AG09319 (cell line): ENCODE measurements at regions not wholly inside any gene's neighbourhood (a gene's known extent, or its start where the extent isn't known, plus 50 kb on each side); places are given as distances from the start of the nearest gene placed in this dataset.

ENCODE experiments used
- DNase-seq: peaks from one replicate; pipeline ENCODE4 v3.0.0-alpha.2; 2010; ENCODE audit warnings: low read depth; ENCODE audit errors: extremely low read depth
- CTCF ChIP-seq: IDR thresholded peaks from 2 replicates; pipeline ENCODE4 v1.5.1; 2011; ENCODE audit warnings: low read depth, mild to moderate bottlenecking, inconsistent platforms, low read length, moderate library complexity

- no peak for TF ChIP-seq CTCF
- no peak for DNase-seq
These were observed 90.5 kb upstream of the SVIL start for GRCh38 chr10:29725133-29725720.

- DNase-seq, result no peak
- no peak for TF ChIP-seq CTCF
These were observed 89.0 kb upstream of the SVIL start for GRCh38 chr10:29723726-29724125.

- no peak for TF ChIP-seq CTCF
- DNase-seq, result no peak
These were observed 88.0 kb upstream of the SVIL start for GRCh38 chr10:29722777-29723176.

GRCh38 chr10:29720149-29720548 lies 85.4 kb upstream of the SVIL start:
- DNase-seq, result no peak
- TF ChIP-seq CTCF, result no peak

- no peak for DNase-seq
- no peak for TF ChIP-seq CTCF
These were observed 84.5 kb upstream of the SVIL start for GRCh38 chr10:29719281-29719675.

GRCh38 chr10:29715296-29715695 lies 80.5 kb upstream of the SVIL start:
- no peak for DNase-seq
- TF ChIP-seq CTCF, result no peak

- DNase-seq, result no peak
- TF ChIP-seq CTCF, result no peak
These were observed 79.5 kb upstream of the SVIL start for GRCh38 chr10:29714096-29714874.
